WTC11 (cell line): ENCODE measurements at regions not wholly inside any gene's neighbourhood (a gene's known extent, or its start where the extent isn't known, plus 50 kb on each side); places are given as distances from the start of the nearest gene placed in this dataset.

Experiments used
- ATAC-seq: fragments of 200-7000 bp; cut with Tn5 transposase; 2 replicates; pipeline ENCODE4 v1.10.0; 2021; ENCODE audit warnings: mild to moderate bottlenecking, moderate library complexity
- CTCF ChIA-PET: fragments of 300-600 bp; sonication (Branson Sonifier 250); formaldehyde crosslinking; loops from one replicate; lab custom pipeline; 2021; ENCODE audit warnings: antibody characterized with exemption; lab: Charles Lee
- POLR2A ChIA-PET: fragments of 350-600 bp; sonication (Branson Sonifier 250); formaldehyde crosslinking; loops from one replicate; lab custom pipeline; 2021; ENCODE audit warnings: antibody characterized with exemption; lab: Charles Lee
- DNase-seq: peaks from one replicate; pipeline ENCODE4 v3.0.0; 2021; ENCODE audit warnings: low spot score
- H3K27ac Mint-ChIP-seq: 2 replicates; pipeline ENCODE4 v1.8.0; 2021; ENCODE audit warnings: mixed read lengths
- H3K27me3 Mint-ChIP-seq: 2 replicates; pipeline ENCODE4 v1.8.0; 2021; ENCODE audit warnings: low read depth, mild to moderate bottlenecking, moderate library complexity, mixed read lengths
- H3K36me3 Mint-ChIP-seq: 2 replicates; pipeline ENCODE4 v1.8.0; 2021; ENCODE audit warnings: mixed read lengths
- H3K4me1 Mint-ChIP-seq: 2 replicates; pipeline ENCODE4 v1.8.0; 2022; ENCODE audit warnings: mixed read lengths
- H3K4me3 Mint-ChIP-seq: 2 replicates; pipeline ENCODE4 v1.8.0; 2021; ENCODE audit warnings: mild to moderate bottlenecking, moderate library complexity, mixed read lengths
- H3K9me3 Mint-ChIP-seq: 2 replicates; pipeline ENCODE4 v1.8.0; 2021; ENCODE audit warnings: mixed read lengths
- CDX4 ChIP-seq: fragments of 250-450 bp; sonication (Bioruptor Pico); IDR thresholded peaks from 2 replicates; pipeline ENCODE4 v1.9.0; 2021; ENCODE audit warnings: moderate library complexity, mild to moderate bottlenecking, inconsistent platforms, borderline replicate concordance
- CREB1 ChIP-seq: sonication (generic); formaldehyde crosslinking; IDR thresholded peaks from 2 replicates; pipeline ENCODE4 v1.8.0; 2023; ENCODE audit warnings: mild to moderate bottlenecking, missing genetic modification reagents
- ETV6 ChIP-seq: sonication (generic); formaldehyde crosslinking; IDR thresholded peaks from 2 replicates; pipeline ENCODE4 v1.8.1; 2022; ENCODE audit warnings: mild to moderate bottlenecking, missing genetic modification reagents
- HMGXB4 ChIP-seq: sonication (generic); formaldehyde crosslinking; IDR thresholded peaks from 2 replicates; pipeline ENCODE4 v1.8.1; 2023; ENCODE audit warnings: mild to moderate bottlenecking, moderate library complexity, missing genetic modification reagents
- MYBL2 ChIP-seq: sonication (generic); formaldehyde crosslinking; IDR thresholded peaks from 2 replicates; pipeline ENCODE4 v1.8.1; 2023; ENCODE audit warnings: mild to moderate bottlenecking, moderate library complexity, missing genetic modification reagents
- NR2C2 ChIP-seq: sonication (generic); formaldehyde crosslinking; IDR thresholded peaks from 2 replicates; pipeline ENCODE4 v1.8.0; 2022; ENCODE audit warnings: mild to moderate bottlenecking, missing genetic modification reagents
- ZNF138 ChIP-seq: sonication (generic); formaldehyde crosslinking; conservative IDR thresholded peaks from 2 replicates; pipeline ENCODE4 v1.8.1; 2022; ENCODE audit warnings: mild to moderate bottlenecking, moderate library complexity, missing genetic modification reagents
- ZNF219 ChIP-seq: sonication (generic); formaldehyde crosslinking; IDR thresholded peaks from 2 replicates; pipeline ENCODE4 v1.8.0; 2023; ENCODE audit warnings: missing genetic modification reagents, mild to moderate bottlenecking, borderline replicate concordance
- ZNF512 ChIP-seq: sonication (generic); formaldehyde crosslinking; IDR thresholded peaks from 2 replicates; pipeline ENCODE4 v1.8.1; 2022; ENCODE audit warnings: missing genetic modification reagents, borderline replicate concordance
- TF ChIP-seq, protein P1 (sequence below): sonication (generic); formaldehyde crosslinking; IDR thresholded peaks from 2 replicates; pipeline ENCODE4 v1.8.1; 2023; ENCODE audit warnings: mild to moderate bottlenecking, missing genetic modification reagents
- TF ChIP-seq, protein P2 (sequence below): sonication (generic); formaldehyde crosslinking; IDR thresholded peaks from 2 replicates; pipeline ENCODE4 v1.8.1; 2022; ENCODE audit warnings: mild to moderate bottlenecking, moderate library complexity, missing genetic modification reagents
- TF ChIP-seq, protein P3 (sequence below): fragments of 200-600 bp; IDR thresholded peaks from 2 replicates; pipeline ENCODE4 v1.8.0; 2022; ENCODE audit warnings: antibody characterized with exemption
- TF ChIP-seq, protein P4 (sequence below): sonication (generic); formaldehyde crosslinking; IDR thresholded peaks from 2 replicates; pipeline ENCODE4 v1.8.0; 2022; ENCODE audit warnings: mild to moderate bottlenecking, missing genetic modification reagents

DNA sequence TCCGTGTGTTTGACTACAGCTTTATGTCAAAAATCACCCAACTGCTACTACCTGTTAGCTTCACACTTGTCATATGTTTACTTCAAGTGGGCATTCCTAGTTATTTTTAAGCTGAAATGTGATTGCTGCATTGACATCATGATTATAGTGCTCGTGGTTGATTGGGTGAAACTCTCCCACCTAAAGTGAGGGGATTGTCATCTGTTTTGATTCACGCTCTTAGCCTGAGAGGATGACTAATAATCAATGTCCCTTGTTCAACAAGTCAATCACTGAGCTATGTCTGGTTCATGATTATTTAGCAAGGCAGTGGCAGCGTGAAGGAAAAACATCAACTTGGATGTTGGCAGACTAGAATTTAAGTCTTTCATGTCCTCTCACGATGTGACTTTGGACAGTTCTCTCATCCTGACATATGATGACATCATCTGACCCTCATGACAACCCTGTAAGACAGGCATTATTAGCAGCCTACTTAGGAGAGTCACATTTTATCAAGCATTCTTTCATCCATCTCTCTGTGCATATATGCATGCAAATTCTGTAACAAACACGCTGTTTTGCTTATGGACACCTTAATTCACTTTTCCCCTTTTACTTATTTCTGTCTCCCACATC, 352.6 kb upstream of the ZMIZ1 start:
- CTCF ChIA-PET = interaction anchor here (0.5 kb wide), 1 partner anchor 577 kb away, joined by 3 read pairs; no protein-coding TSS in a partner anchor
- H3K4me1 Mint-ChIP-seq = peaks cover 9% of the 10 kb centered on the region

DNA sequence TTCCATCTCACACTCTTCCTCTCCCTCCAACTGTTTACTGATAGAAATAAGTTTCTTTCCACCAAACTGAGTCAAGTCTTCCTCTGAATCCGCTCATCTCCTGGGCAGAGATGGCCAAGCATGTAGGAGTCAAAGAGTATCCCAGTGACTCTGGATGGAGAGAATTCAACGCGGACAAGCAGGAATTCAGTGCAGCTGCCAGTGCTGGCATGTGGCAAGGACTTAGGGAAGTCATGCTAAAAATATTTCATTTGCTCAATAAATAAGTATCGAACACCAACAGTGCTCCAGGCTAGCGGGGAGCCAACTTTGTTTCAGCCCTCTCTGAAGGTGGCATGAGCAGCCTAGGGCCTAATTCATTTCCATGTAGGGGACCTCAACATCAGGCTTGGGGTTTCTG, 351.6 kb upstream of the ZMIZ1 start:
- no peak for TF ChIP-seq NR2C2 (CRISPR knock-in tag)
- TF ChIP-seq, protein P1, sequence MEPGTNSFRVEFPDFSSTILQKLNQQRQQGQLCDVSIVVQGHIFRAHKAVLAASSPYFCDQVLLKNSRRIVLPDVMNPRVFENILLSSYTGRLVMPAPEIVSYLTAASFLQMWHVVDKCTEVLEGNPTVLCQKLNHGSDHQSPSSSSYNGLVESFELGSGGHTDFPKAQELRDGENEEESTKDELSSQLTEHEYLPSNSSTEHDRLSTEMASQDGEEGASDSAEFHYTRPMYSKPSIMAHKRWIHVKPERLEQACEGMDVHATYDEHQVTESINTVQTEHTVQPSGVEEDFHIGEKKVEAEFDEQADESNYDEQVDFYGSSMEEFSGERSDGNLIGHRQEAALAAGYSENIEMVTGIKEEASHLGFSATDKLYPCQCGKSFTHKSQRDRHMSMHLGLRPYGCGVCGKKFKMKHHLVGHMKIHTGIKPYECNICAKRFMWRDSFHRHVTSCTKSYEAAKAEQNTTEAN (CRISPR knock-in tag) = no peak
- TF ChIP-seq, protein P2, sequence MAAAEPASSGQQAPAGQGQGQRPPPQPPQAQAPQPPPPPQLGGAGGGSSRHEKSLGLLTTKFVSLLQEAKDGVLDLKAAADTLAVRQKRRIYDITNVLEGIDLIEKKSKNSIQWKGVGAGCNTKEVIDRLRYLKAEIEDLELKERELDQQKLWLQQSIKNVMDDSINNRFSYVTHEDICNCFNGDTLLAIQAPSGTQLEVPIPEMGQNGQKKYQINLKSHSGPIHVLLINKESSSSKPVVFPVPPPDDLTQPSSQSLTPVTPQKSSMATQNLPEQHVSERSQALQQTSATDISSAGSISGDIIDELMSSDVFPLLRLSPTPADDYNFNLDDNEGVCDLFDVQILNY = no peak
- Mint-ChIP-seq H3K27me3 (peaks cover 6% of the 10 kb centered on the region; the same call in 1 of the 2 replicates), H3K9me3 (peaks cover 7% of the 10 kb centered on the region), H3K36me3 (no peaks in the 10 kb centered on the region), H3K4me3 (no peak overlapping the region), H3K4me1 (peaks cover 9% of the 10 kb centered on the region), H3K27ac (no peak overlapping the region)
- ATAC-seq = no peak
- no peak for DNase-seq
- ChIA-PET POLR2A (no interaction called here), CTCF (no interaction called here)

More for the DNA sequence above, 352.6 kb upstream of the ZMIZ1 start:
- TF ChIP-seq ETV6 (CRISPR knock-in tag) = no peak
- TF ChIP-seq, protein P3, sequence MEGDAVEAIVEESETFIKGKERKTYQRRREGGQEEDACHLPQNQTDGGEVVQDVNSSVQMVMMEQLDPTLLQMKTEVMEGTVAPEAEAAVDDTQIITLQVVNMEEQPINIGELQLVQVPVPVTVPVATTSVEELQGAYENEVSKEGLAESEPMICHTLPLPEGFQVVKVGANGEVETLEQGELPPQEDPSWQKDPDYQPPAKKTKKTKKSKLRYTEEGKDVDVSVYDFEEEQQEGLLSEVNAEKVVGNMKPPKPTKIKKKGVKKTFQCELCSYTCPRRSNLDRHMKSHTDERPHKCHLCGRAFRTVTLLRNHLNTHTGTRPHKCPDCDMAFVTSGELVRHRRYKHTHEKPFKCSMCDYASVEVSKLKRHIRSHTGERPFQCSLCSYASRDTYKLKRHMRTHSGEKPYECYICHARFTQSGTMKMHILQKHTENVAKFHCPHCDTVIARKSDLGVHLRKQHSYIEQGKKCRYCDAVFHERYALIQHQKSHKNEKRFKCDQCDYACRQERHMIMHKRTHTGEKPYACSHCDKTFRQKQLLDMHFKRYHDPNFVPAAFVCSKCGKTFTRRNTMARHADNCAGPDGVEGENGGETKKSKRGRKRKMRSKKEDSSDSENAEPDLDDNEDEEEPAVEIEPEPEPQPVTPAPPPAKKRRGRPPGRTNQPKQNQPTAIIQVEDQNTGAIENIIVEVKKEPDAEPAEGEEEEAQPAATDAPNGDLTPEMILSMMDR = no peak
- TF ChIP-seq MYBL2 = no peak
- TF ChIP-seq ZNF512 (CRISPR knock-in tag) = no peak
- TF ChIP-seq, protein P4, sequence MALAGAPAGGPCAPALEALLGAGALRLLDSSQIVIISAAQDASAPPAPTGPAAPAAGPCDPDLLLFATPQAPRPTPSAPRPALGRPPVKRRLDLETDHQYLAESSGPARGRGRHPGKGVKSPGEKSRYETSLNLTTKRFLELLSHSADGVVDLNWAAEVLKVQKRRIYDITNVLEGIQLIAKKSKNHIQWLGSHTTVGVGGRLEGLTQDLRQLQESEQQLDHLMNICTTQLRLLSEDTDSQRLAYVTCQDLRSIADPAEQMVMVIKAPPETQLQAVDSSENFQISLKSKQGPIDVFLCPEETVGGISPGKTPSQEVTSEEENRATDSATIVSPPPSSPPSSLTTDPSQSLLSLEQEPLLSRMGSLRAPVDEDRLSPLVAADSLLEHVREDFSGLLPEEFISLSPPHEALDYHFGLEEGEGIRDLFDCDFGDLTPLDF (CRISPR knock-in tag) = no peak
- no peak for TF ChIP-seq CDX4 (CRISPR knock-in tag)
- TF ChIP-seq ZNF138 (CRISPR knock-in tag) = no peak
- TF ChIP-seq ZNF219 (CRISPR knock-in tag) = no peak
- no peak for TF ChIP-seq HMGXB4 (CRISPR knock-in tag)
- no peak for TF ChIP-seq CREB1 (CRISPR knock-in tag)
- Mint-ChIP-seq H3K36me3 (no peaks in the 10 kb centered on the region), H3K27ac (no peak overlapping the region), H3K4me3 (no peak overlapping the region), H3K9me3 (peaks cover 7% of the 10 kb centered on the region), H3K27me3 (peaks cover 11% of the 10 kb centered on the region; the same call in 1 of the 2 replicates)
- DNase-seq (no peak), ATAC-seq (no peak)
- POLR2A ChIA-PET = no interaction called here
